Jurkat, Clone E6-1 (cell line): ENCODE measurements at regions not wholly inside any gene's neighbourhood (a gene's known extent, or its start where the extent isn't known, plus 50 kb on each side); places are given as distances from the start of the nearest gene placed in this dataset.
A peak's percentile ranks its signal among the peaks of the same experiment; 100 is the strongest.

ENCODE experiments used
- DNase-seq: peaks from one replicate; pipeline ENCODE4 v3.0.0-alpha.2; 2011; ENCODE audit warnings: low read depth, low spot score
- H3K4me3 ChIP-seq: 2 replicates; pipeline ENCODE4 v1.5.1; 2011; ENCODE audit warnings: mild to moderate bottlenecking, low read length, control low read depth, moderate library complexity

GRCh38 chr7:130970696-130971095 lies 236.7 kb upstream of the KLF14 start:
- no peak overlapping the region for H3K4me3 ChIP-seq
- no peak for DNase-seq

GRCh38 chr7:130971297-130971696 lies 237.3 kb upstream of the KLF14 start:
- no peak for DNase-seq

DNA sequence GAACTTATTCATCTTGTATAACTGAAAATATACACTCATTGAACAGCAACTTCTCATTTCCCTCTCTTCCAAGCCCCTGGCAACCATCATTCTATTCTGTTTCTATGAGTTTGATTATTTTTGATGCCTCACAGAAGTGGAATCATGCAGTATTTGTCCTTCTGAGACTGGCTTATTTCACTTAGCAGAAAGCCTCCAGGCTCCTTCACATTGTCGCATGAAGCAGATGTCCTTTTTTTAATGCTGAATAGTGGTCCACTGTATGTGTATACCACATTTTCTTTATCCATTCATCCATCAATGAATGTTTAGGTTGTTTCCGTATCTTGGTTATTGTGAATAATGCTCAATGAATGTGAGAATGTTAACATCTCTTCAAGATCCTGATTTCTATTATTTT lies 238.2 kb upstream of the KLF14 start:
- DNase-seq, result no peak
- H3K4me3 ChIP-seq, result no peak overlapping the region

More at GRCh38 chr7:130971297-130971696, 237.3 kb upstream of the KLF14 start:
- H3K4me3 ChIP-seq, result no peak overlapping the region

- H3K4me3 ChIP-seq, result no peak overlapping the region
- DNase-seq, result no peak
Observed at GRCh38 chr7:130973637-130974036, 239.6 kb upstream of the KLF14 start.

GRCh38 chr7:130974169-130974568 lies 240.2 kb upstream of the KLF14 start:
- H3K4me3 ChIP-seq, result no peak overlapping the region
- no peak for DNase-seq

DNA sequence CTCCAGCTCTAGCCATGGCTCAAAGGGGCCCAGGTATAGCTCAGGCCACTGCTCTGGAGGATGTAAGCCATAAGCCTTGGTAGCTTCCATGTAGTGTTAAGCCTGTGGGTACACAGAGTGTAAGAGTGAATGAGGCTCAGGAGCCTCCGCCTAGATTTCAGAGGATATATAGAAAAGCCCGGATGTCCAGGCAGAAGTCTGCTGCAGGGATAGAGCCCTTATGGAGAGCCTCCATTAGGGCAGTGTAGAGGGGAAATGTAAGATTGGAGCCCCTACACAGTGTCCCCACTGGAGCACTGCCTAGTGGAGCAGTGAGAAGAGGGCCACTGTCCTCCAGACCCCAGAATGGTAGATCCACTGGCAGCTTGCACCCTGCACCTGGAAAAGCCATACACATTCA lies 240.8 kb upstream of the KLF14 start:
- no peak for DNase-seq
- no peak overlapping the region for H3K4me3 ChIP-seq

GRCh38 chr7:130975731-130976130 lies 241.7 kb upstream of the KLF14 start:
- DNase-seq, result no peak
- no peak overlapping the region for H3K4me3 ChIP-seq

- peak; percentile 38 for DNase-seq
- no peak overlapping the region for H3K4me3 ChIP-seq
Observed at GRCh38 chr7:130982160-130982638, 248.2 kb upstream of the KLF14 start.

DNA sequence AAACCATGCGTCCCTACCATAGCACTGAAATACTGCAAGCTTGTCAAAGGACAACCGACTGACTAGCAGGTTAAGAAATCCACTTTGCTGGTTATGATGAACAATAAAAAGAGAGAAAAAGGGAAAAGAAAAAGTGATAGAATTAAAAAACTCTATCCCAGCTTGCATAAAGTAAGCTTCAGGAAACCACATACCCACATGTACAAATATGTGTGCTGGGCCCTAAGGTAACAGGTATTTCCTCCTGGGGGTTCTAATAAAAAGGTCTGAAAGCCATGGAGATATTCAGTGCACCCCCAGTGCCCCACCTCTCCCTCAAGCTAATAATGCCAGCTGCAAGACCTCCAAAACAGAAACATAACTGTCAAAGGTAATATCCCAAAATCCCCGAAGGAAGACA lies 248.6 kb upstream of the KLF14 start:
- no peak overlapping the region for H3K4me3 ChIP-seq

GRCh38 chr7:130985361-130985760 lies 251.4 kb upstream of the KLF14 start:
- DNase-seq, result no peak
- no peak overlapping the region for H3K4me3 ChIP-seq

More for the DNA sequence above, 248.6 kb upstream of the KLF14 start:
- no peak for DNase-seq

DNA sequence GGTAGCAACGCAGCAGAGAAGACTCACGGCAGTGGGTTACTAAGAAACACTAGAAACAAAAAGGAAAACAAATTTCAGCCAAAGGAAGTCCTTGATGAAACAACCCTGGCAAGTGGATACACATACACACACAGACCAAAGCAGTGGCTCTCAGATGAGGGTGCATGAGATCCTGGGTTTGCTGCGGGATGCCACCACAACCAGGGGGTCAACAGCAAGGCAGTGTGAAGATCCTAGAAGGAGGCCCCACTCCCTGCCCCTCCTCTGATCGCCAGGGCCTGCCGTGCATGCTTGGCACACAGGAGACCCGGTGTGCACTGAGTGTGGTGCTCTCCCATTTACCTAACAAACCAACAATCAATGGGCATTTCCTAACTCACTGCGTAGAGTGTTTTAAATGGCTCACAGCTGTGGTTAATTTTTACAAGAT lies 252.3 kb upstream of the KLF14 start:
- DNase-seq, result no peak
- no peak overlapping the region for H3K4me3 ChIP-seq

DNA sequence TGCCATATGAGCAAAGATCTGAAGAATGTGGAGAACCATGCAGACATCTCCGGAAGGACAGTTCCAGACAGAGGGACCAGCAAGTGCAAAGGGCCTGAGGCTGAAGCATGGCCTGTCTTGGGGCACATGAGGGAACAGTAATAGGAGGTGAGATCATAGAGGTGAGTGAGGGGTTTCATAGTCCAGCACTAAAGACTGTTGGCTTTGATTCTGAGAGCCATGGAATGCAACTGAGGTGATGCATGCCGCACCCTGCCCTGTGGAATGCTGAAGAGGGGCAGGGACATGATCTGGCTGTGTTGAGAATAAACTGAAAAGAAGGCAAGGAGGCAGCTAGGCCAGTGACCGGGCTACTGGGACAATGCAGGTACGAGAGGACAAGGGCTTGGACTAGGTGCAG lies 253.1 kb upstream of the KLF14 start:
- no peak for DNase-seq
- no peak overlapping the region for H3K4me3 ChIP-seq

DNA sequence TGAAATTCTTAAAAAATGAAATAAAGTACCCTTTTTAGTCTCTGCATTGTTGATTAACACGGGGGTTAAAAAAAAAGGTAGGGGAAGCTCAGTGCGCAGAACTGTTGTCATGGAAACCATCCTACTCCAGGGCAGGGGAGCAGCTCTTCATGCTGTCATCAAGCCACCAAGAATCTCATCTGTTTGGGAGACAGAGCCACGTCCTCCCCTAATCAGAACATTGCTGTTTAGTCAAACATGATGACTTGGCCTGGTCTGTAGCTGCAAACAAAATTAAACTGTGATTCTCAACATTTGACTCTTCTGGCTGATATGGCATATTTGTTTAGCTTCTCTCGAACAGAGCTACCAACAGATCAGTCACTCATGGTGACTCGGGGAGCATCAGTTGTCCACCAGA lies 254.4 kb upstream of the KLF14 start:
- no peak overlapping the region for H3K4me3 ChIP-seq
- no peak for DNase-seq

GRCh38 chr7:130989101-130989795 lies 255.2 kb upstream of the KLF14 start:
- DNase-seq, result no peak
- no peak overlapping the region for H3K4me3 ChIP-seq

GRCh38 chr7:130990178-130990832 lies 256.3 kb upstream of the KLF14 start:
- H3K4me3 ChIP-seq, result no peak overlapping the region
- no peak for DNase-seq

DNA sequence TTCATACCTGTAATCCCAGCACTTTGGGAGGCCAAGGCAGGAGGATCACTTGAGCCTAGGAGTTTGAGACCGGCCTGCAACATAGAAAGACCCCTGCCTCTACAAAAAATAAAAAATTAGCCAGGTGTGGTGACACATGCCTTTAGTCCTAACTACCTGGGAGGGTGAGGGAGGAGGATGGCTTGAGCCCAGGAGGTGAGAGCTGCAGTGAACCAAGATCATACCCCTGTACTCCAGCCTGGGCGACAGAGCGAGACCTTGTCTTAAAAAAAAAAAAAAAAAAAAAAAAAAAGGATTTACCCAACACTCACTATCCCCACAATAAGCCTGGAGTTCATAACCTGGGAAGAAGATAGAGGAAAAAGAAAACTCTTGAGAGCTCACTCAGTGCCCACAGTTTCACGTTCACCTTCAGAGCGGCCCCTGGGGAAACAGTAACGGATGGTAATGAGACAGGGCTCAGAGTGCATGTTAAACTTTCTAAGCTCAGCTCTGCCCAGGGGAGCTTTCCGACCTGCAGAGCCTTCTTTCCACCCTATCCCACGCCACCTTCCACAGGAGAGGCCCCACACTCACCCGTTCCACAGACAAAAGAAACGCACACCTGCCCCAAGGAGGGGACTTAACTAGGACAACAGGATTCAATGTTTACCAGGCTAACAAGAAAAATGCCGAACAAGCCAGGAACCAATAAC lies 259.8 kb upstream of the KLF14 start:
- no peak for DNase-seq
- H3K4me3 ChIP-seq, result no peak overlapping the region

DNA sequence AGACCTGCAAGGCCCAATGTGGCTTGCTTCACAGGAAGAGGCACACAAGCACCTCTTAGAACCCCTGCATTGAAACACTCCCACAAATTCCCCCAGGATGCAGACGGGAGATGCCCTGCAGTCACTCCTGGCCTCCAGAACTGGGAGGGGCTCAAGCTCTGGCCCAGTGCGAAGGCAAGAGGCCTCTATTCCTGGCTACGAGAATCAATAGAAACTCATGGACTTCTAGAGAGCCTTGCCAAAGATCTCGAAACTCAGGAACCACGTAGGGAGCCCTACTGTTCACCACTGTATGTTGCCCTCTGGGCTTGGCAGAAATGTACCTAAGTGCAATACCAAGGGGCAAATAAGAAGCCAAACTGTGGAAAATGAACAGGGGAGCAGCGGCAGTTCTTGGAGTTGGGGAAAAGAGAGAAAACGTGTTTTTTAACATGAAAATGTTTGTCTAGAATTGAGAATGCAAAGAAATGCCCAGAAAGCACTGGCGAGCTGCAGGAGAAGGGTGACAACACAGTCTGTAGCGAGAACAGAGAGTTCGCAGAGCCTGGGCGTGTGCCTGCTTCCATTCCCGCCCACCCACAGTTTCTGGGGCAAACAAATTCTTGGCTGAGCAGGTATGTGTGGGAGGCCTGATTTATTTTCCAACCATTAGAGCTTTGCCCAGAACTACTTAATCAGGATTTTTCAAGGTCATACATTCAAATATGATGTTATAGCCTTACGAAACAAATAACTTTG lies 260.5 kb upstream of the KLF14 start:
- no peak for DNase-seq
- no peak overlapping the region for H3K4me3 ChIP-seq

DNA sequence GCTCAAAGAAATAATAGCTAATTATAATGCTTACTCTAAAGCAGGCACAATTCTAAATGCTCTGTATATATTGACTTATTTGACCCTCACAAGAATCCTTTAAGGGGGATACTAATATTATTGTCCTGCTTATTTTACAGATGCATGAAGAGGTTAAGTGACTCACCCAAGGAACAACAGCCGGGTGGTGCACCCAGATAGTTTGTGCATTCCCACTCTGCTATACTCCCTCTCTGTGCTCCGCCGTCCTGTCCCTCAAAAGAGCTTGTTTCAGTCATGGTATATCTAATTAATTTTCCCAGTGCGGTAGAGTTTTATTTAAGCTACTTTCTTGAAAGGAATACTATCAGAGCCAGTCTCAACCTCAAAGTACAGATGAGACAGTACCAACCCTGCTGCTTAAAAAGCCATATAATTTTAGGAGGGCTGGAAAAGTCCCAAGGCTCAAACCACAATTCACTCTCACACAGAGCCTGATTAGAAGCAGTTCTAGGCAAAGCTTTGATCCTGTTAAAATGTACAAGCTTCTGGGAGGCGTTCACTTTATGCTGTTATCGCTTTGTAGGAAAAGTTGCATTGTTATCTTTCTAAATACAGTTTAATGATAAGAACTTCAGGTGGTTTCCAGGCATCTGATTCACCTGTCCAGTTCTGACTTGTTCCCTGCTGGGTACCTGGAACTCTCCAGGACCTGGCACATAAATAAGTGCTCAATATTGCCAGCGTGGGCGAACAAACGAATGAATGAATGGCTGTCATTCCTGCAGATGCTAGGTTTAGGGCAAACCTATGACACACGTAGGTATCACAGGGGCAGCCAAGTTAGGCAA lies 261.5 kb upstream of the KLF14 start:
- no peak for DNase-seq
- H3K4me3 ChIP-seq, result no peak overlapping the region
